ENCODE measurements at regions not wholly inside any gene's neighbourhood (a gene's known extent, or its start where the extent isn't known, plus 50 kb on each side); places are given as distances from the start of the nearest gene placed in this dataset.
A peak's percentile ranks its signal among the peaks of the same experiment; 100 is the strongest.

DNA sequence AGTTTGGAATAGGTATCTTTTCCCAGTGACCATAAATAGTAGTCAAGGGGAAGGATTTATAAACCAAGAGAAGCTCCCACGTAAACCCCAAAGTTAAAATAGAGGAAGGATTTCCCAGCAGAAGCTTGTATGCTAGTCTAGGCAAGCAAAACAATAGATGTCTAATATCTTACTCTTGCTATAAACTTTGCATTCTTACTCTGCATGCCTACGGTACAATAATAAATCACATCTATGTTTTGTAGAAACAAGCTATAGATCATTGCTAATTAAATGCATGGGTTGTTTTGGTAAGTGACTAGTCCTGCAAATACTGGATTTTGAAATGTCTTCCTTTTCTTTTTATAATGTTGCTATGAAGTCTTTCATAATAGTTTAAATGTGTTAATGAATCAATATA is 585.5 kb downstream of the INHBA start:
- DNase-seq (ENCODE audit: low read depth in 4 of 4, low spot score in 2 of 4), result no peak

GRCh38 chr7:41116817-41117216 is 586.1 kb downstream of the INHBA start:
- no peak for DNase-seq (ENCODE audit: low read depth in 4 of 4, low spot score in 2 of 4)

GRCh38 chr7:41116337-41116736 is 586.6 kb downstream of the INHBA start:
- no peak for DNase-seq (ENCODE audit: low read depth in 4 of 4, low spot score in 2 of 4)

GRCh38 chr7:41114691-41115090 is 588.2 kb downstream of the INHBA start:
- DNase-seq (ENCODE audit: low read depth in 4 of 4, low spot score in 2 of 4), result no peak

- no peak for DNase-seq (ENCODE audit: low read depth in 4 of 4, low spot score in 2 of 4)
These were observed 588.8 kb downstream of the INHBA start for GRCh38 chr7:41114131-41114530.

- no peak for DNase-seq (ENCODE audit: low read depth in 4 of 4, low spot score in 2 of 4)
These were observed 589.2 kb downstream of the INHBA start for GRCh38 chr7:41113719-41114118.

GRCh38 chr7:41110186-41110585 is 592.7 kb downstream of the INHBA start:
- no peak for DNase-seq (ENCODE audit: low read depth in 4 of 4, low spot score in 2 of 4)

GRCh38 chr7:41108821-41109220 is 594.1 kb downstream of the INHBA start:
- DNase-seq (ENCODE audit: low read depth in 4 of 4, low spot score in 2 of 4), result no peak

DNA sequence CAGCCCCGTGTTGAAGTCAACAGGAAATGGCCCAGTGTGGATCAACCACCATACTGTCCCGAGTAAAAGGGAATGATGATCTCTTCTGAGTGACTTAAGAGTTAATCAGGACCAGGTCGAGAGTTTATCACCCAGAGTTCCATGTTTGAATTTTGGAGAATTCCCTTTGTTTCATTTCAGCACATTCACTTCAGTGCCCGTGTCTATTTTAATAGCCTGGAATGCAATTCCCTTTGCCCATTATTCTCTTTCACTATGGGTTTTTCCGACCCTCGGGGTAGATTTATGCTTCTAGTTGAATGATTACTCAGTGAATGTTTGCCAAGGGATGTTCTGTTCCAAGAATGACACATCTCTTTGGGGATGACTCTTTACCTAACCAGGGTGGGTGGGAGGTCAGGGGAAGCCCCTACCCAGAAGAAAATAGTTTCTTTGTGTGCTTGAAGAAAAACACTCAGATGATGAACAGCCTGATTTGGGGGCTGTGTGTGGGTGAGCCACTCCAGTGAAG is 594.9 kb downstream of the INHBA start:
- DNase-seq (ENCODE audit: low read depth in 4 of 4, low spot score in 2 of 4), result no peak

DNA sequence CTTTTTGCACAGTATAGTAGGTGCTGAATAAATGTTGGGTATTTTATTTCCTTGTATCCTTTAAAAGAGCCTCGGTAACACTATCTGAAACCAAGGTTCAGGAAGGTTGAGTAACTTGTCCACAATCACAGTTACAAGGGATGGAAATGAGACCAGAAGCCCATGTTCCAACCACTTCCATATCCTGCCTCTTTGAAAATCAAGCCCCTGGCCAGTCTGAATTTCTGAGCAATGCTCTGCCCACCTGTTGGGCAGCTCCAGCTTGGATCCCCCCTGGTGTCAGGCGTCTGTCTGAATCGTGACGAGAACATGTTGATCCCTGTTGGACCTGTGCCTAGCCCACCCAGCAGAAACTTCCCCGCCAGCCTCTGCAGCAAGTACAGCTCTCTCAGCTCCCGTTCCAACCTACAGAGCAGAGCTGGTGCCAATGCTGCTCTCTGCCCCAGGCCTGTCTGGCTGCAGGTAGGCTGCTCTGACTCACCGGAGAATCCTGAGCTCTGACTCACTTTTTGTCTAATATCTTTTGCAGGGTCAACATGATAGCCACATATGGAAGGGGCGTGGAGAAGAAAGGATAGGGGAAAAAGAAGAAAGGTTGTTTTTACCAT is 595.5 kb downstream of the INHBA start:
- no peak for DNase-seq (ENCODE audit: low read depth in 4 of 4, low spot score in 2 of 4)

DNA sequence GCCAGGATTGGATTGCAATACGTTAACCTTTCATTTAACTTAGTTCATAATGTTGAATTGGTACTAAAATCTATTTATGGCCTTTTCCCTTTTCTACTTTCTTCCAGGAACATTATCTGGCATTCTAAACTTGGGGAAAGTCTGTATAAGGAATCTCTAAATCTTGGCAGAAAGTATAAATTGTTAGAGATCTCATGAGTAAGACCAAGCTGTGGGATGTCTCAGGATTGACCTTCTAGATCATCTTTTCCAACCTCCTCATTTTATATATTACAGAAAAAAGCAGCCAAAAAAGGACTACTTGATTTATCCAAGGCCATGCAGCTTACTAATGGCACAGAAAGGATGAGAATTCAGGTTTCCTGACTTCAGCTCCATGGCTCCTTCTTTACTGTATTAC is 598.3 kb downstream of the INHBA start:
- DNase-seq (ENCODE audit: low read depth in 4 of 4, low spot score in 2 of 4), result peak in 1 of 4 donors; percentile 7

GRCh38 chr7:41103331-41103730 is 599.6 kb downstream of the INHBA start:
- no peak for DNase-seq (ENCODE audit: low read depth in 4 of 4, low spot score in 2 of 4)

GRCh38 chr7:41098846-41099245 is 604.0 kb downstream of the INHBA start:
- DNase-seq (ENCODE audit: low read depth in 4 of 4, low spot score in 2 of 4), result no peak

GRCh38 chr7:41098402-41098801 is 604.5 kb downstream of the INHBA start:
- no peak for DNase-seq (ENCODE audit: low read depth in 4 of 4, low spot score in 2 of 4)

DNA sequence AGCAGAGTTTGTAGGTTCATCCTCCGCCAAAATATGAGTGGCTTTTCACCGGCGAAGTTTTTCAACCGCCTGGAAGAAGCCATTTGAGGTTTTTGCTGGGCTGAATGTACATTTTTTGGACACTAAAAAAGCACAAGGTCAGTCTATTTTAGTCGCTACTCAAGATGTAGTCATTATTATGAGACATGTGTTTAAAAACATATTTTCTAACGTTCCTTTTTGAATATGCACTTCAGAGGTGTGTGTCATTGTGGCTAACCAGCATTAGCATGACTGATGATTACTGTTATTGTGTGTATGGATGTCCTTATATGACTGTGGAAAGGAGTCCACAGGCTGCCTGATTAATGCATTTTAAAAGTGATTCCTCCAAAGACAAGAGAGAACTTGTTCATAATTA is 605.4 kb downstream of the INHBA start:
- no peak for DNase-seq (ENCODE audit: low read depth in 4 of 4, low spot score in 2 of 4)

DNA sequence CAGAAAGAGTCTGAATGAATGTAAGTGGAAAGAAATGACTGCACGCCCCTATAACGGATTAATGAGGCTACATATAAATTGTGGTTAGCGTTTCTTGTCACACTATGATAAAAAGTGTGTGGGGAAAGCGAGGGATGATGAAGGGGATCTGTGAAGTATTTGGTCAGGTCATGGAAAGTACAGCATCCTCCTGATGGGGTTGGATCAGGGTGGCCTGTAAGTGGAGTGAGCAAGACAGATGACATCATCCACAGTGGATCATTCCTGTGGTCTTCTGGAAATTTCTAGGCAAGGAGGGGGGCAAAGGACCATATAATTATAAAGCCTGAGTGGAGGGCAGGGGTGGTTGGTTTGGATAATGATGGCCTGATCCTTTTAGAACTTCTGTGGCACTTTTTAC is 606.0 kb downstream of the INHBA start:
- no peak for DNase-seq (ENCODE audit: low read depth in 4 of 4, low spot score in 2 of 4)

DNA sequence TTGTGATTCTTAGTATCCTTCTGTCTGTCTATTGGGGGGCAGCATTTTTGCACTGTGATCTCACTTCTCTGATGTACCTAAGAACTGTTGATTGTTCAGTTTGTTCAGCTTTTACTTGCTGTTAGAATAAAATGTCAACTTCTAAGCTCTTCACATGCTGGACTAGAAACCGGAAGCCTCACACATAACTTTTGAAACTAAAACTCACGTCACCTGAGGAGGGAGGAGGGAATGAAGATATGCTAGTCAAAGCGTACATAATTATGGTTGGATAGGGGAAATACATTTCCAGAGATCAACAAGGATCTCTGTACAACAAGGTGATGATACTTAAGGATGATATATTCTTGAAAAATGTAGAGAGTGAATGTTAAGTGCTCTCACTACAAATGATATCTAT is 609.7 kb downstream of the INHBA start:
- no peak for DNase-seq (ENCODE audit: low read depth in 4 of 4, low spot score in 2 of 4)

DNA sequence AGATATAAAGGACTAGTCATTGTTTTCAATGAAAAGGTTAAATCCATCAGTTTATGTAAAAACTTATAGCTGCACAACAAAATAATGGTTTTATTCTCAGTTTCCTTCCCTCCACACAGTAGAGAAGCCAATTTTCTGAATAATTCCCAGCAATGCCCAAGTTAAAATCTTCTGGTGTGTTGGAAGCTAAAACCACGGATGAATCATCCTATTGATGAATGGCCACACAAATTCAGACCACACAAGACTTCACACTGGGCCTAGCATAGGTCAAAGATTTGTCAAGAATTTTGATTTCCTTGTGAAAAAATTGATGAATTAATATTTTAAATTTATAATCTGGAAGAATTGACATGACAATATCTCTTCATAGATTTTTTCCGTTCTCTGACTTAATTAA is 617.6 kb downstream of the INHBA start:
- no peak for DNase-seq (ENCODE audit: low read depth in 4 of 4, low spot score in 2 of 4)

GRCh38 chr7:41084381-41084780 is 618.5 kb downstream of the INHBA start:
- DNase-seq (ENCODE audit: low read depth in 4 of 4, low spot score in 2 of 4), result no peak

GRCh38 chr7:41069635-41070034 is 633.3 kb downstream of the INHBA start:
- DNase-seq (ENCODE audit: low read depth in 4 of 4, low spot score in 2 of 4), result no peak

DNA sequence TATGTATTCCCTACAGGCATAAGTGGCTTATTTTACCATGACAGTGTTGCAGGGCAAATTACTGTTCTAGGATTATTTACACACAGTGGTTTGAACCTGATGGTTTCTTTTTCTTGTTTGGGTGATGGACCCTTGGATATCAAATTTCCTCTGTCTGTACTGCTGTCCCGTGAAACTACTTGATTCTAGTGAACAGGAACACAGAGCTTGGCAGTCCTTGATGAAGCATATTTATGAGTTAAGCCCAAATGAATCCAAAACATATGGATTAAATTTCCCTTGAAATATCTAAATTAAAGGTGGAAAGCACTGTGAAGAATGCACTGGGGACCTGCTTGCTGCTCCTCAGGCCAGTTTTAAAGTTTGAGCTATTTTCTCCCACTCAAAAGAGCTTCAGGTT is 635.3 kb downstream of the INHBA start:
- DNase-seq (ENCODE audit: low read depth in 4 of 4, low spot score in 2 of 4), result no peak

GRCh38 chr7:41065663-41066062 is 637.2 kb downstream of the INHBA start:
- no peak for DNase-seq (ENCODE audit: low read depth in 4 of 4, low spot score in 2 of 4)

DNA sequence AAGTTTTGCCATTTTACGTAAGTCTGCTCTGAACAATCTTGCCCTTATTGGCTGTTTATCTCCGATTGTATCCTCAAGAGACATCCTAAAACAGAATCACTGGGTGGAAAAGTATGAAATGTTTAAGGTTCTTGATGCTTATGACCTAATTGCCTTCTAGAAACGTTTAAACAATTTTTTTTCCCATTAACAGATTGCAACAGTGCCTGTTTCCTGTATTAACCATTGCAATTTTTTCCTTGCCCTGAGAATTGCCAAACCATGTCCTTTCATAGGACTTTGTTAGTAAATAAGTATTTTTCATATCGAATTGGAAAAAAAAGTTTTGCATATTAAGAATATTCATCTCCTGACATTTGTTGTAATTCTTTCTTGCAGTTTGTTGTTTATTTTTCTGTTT is 639.8 kb downstream of the INHBA start:
- DNase-seq (ENCODE audit: low read depth in 4 of 4, low spot score in 2 of 4), result no peak
